ENCODE measurements at regions not wholly inside any gene's neighbourhood (a gene's known extent, or its start where the extent isn't known, plus 50 kb on each side); places are given as distances from the start of the nearest gene placed in this dataset.

GRCh38 chr4:116070283-116070682, 956.9 kb upstream of the NDST4 start:
- Histone ChIP-seq H3K27me3 (ENCODE audit: control insufficient read depth in 3 of 3, insufficient read depth in 3 of 3, low read length in 2 of 3) (no peaks in the 10 kb centered on the region), H3K4me3 (no peak overlapping the region), H3K27ac (ENCODE audit: low read depth in 1 of 2, low read length in 1 of 2) (no peak overlapping the region), H3K9me3 (ENCODE audit: control insufficient read depth in 4 of 4, insufficient read depth in 3 of 4, low read length in 3 of 4) (no peaks in the 10 kb centered on the region), H3K4me1 (ENCODE audit: control insufficient read depth in 5 of 5, insufficient read depth in 5 of 5, low read length in 5 of 5) (no peaks in the 10 kb centered on the region), H3K36me3 (ENCODE audit: control insufficient read depth in 4 of 4, insufficient read depth in 4 of 4, low read length in 4 of 4) (no peaks in the 10 kb centered on the region), H3K9ac (ENCODE audit: insufficient read depth in 1 of 2, low read length in 2 of 2) (no peak overlapping the region)
- DNase-seq = no peak
- TF ChIP-seq, protein P1, sequence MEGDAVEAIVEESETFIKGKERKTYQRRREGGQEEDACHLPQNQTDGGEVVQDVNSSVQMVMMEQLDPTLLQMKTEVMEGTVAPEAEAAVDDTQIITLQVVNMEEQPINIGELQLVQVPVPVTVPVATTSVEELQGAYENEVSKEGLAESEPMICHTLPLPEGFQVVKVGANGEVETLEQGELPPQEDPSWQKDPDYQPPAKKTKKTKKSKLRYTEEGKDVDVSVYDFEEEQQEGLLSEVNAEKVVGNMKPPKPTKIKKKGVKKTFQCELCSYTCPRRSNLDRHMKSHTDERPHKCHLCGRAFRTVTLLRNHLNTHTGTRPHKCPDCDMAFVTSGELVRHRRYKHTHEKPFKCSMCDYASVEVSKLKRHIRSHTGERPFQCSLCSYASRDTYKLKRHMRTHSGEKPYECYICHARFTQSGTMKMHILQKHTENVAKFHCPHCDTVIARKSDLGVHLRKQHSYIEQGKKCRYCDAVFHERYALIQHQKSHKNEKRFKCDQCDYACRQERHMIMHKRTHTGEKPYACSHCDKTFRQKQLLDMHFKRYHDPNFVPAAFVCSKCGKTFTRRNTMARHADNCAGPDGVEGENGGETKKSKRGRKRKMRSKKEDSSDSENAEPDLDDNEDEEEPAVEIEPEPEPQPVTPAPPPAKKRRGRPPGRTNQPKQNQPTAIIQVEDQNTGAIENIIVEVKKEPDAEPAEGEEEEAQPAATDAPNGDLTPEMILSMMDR (IDR thresholded peaks at IDR 0.05; ENCODE audit: control extremely low read depth, extremely low read depth) = no peak
- no peak for ATAC-seq (ENCODE audit: insufficient read depth, low FRiP score)

DNA sequence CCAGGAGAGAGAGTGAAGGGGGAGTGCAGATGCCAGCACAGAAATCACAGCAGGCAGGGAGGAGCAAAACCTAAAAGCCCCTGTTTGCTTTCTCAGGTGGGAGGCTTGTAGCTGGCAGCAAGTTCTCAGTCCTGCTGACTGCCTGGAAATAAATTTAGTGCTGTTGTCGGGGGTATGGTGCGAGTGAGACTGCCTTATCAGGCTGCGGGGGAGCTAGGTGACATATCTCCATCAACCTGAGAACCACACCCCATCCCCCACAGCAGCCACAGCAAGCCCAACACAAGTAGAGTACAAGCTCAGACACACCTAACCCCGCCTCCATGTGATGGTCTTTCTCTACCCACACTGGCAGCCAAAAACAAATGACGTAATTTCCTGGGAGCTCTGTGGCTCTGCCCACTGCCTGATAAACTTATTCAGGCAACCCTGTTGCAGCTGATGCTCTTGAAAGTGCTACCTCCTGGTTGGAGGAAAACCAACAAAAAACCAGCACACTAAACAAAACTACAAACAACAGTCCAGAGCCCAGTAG, 953.4 kb upstream of the NDST4 start:
- no peak for ATAC-seq (ENCODE audit: insufficient read depth, low FRiP score)
- H3K4me3 ChIP-seq = no peak overlapping the region
- no peak overlapping the region for H3K9ac ChIP-seq (ENCODE audit: insufficient read depth in 1 of 2, low read length in 2 of 2)
- no peaks in the 10 kb centered on the region for H3K36me3 ChIP-seq (ENCODE audit: control insufficient read depth in 4 of 4, insufficient read depth in 4 of 4, low read length in 4 of 4)
- TF ChIP-seq, protein P1 (IDR thresholded peaks at IDR 0.05; ENCODE audit: control extremely low read depth, extremely low read depth) = no peak
- no peaks in the 10 kb centered on the region for H3K9me3 ChIP-seq (ENCODE audit: control insufficient read depth in 4 of 4, insufficient read depth in 3 of 4, low read length in 3 of 4)
- H3K27ac ChIP-seq (ENCODE audit: low read depth in 1 of 2, low read length in 1 of 2) = no peak overlapping the region
- H3K27me3 ChIP-seq (ENCODE audit: control insufficient read depth in 3 of 3, insufficient read depth in 3 of 3, low read length in 2 of 3) = no peaks in the 10 kb centered on the region
- DNase-seq = no peak
- 68 to 78% methylated on average over 5 of the region's 5 CpGs for WGBS, 2 donors
- H3K4me1 ChIP-seq (ENCODE audit: control insufficient read depth in 5 of 5, insufficient read depth in 5 of 5, low read length in 5 of 5) = no peaks in the 10 kb centered on the region

DNA sequence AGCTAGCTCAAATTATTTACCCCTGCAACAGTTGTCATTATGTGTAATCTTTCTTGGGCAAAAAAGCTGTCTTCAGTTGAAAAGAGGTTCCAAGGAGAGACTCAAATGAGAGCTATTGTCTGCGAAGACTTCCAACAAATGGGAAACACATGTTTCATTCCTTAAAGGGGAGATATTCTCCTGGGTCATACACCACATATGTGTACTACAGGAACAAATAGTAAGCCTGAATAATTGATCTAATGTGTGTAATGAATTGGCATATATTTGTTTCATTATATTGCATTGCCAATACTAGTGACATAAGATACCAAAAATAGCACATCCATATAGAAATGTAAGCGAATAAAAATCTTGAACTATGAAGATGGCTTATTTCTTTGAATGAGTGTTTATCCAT, 950.9 kb upstream of the NDST4 start:
- Histone ChIP-seq H3K4me1 (ENCODE audit: control insufficient read depth in 5 of 5, insufficient read depth in 5 of 5, low read length in 5 of 5) (no peaks in the 10 kb centered on the region), H3K36me3 (ENCODE audit: control insufficient read depth in 4 of 4, insufficient read depth in 4 of 4, low read length in 4 of 4) (no peaks in the 10 kb centered on the region), H3K27ac (ENCODE audit: low read depth in 1 of 2, low read length in 1 of 2) (no peak overlapping the region), H3K9me3 (ENCODE audit: control insufficient read depth in 4 of 4, insufficient read depth in 3 of 4, low read length in 3 of 4) (no peaks in the 10 kb centered on the region), H3K9ac (ENCODE audit: insufficient read depth in 1 of 2, low read length in 2 of 2) (no peak overlapping the region), H3K27me3 (ENCODE audit: control insufficient read depth in 3 of 3, insufficient read depth in 3 of 3, low read length in 2 of 3) (no peaks in the 10 kb centered on the region), H3K4me3 (no peak overlapping the region)
- 85 to 90% methylated on average over 2 of the region's 2 CpGs for WGBS, 2 donors
- ATAC-seq (ENCODE audit: insufficient read depth, low FRiP score) (no peak), DNase-seq (no peak)
- TF ChIP-seq, protein P1 (IDR thresholded peaks at IDR 0.05; ENCODE audit: control extremely low read depth, extremely low read depth) = no peak

DNA sequence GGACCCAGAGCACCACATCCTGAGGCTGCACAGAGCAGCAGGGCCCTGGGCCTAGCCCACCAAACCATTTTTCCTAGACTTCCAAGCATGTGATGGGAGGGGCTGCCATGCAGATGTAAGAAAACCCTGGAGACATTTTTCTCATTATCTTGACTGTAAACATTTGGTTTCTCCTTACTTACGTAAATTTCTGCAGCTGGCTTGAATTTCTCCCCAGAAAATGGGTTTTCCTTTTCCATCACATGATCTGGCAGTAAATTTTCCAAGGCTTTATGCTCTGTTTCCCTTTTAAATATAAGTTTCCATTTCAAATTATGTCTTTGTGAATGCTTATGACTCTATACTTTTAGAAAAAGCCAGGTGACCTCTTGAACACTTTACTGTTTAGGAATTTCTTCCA, 945.9 kb upstream of the NDST4 start:
- no peaks in the 10 kb centered on the region for H3K36me3 ChIP-seq (ENCODE audit: control insufficient read depth in 4 of 4, insufficient read depth in 4 of 4, low read length in 4 of 4)
- DNase-seq (no peak), ATAC-seq (ENCODE audit: insufficient read depth, low FRiP score) (no peak)
- TF ChIP-seq, protein P1 (IDR thresholded peaks at IDR 0.05; ENCODE audit: control extremely low read depth, extremely low read depth) = no peak
- no peak overlapping the region for H3K4me3 ChIP-seq
- no peaks in the 10 kb centered on the region for H3K9me3 ChIP-seq (ENCODE audit: control insufficient read depth in 4 of 4, insufficient read depth in 3 of 4, low read length in 3 of 4)
- no peaks in the 10 kb centered on the region for H3K4me1 ChIP-seq (ENCODE audit: control insufficient read depth in 5 of 5, insufficient read depth in 5 of 5, low read length in 5 of 5)
- WGBS, 2 donors = 52 to 74% methylated on average over 1 of the region's 1 CpG
- H3K27ac ChIP-seq (ENCODE audit: low read depth in 1 of 2, low read length in 1 of 2) = no peak overlapping the region
- H3K27me3 ChIP-seq (ENCODE audit: control insufficient read depth in 3 of 3, insufficient read depth in 3 of 3, low read length in 2 of 3) = no peaks in the 10 kb centered on the region
- H3K9ac ChIP-seq (ENCODE audit: insufficient read depth in 1 of 2, low read length in 2 of 2) = no peak overlapping the region

All from lung (tissue), 11 donors.